ENCODE measurements at regions not wholly inside any gene's neighbourhood (a gene's known extent, or its start where the extent isn't known, plus 50 kb on each side); places are given as distances from the start of the nearest gene placed in this dataset.

DNA sequence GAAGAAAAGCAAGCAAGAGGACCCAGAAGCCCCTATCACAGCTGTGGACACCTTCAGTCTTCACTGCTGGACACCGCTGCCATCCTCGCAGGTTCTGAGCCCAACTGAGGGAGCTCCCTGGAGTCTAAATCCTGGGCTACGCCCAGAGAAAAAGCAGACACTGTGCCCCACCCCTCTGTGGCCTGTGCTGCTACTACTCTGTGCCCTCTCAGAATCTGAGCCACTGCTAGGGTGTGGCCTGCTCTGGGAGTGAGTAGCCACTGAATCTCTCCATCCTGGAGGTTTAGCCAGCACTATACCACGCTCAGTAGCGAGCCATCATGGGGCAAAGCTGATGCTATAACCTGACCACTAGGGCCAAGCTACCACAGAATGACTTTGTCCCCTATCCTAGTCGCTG is 338.2 kb downstream of the NPR3 start:
- WGBS: 81% methylated on average over 4 of the region's 6 CpGs
- H3K27me3 ChIP-seq: no peaks in the 10 kb centered on the region
- H3K27ac ChIP-seq (replicated peaks in 1 of 4): no peak overlapping the region
- peaks cover 0 to 6% (median 3%) of the 10 kb centered on the region in 4 donors for H3K9me3 ChIP-seq
- DNase-seq (ENCODE audit: extremely low spot score): no peak
- no peak overlapping the region for H3K4me3 ChIP-seq
- no peaks in the 10 kb centered on the region for H3K36me3 ChIP-seq
- H3K4me1 ChIP-seq: no peaks in the 10 kb centered on the region
- intact Hi-C loops (cut with DNase I): no loop called here
- TF ChIP-seq EP300 (IDR thresholded peaks at IDR 0.05): no peak

DNA sequence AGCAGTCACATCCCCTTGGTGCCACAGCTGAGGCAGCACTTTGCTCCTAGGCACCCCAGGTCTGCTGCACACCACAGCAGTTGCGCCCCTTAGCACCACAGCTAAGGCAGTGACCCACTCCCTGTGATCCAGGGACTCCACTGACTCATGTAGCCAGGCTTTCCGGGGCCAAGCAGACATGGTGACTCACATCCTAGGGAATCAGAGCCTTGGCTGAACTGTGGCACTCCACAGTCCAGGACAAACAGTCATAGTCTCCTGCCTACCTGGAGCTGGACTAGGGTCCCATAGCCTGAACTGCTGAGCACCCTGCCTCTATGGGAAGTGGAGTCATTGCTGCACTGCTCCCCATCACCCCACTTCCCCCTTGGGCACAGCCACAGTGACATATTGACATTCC is 338.7 kb downstream of the NPR3 start:
- Histone ChIP-seq H3K27ac (replicated peaks in 1 of 4) (no peak overlapping the region), H3K9me3 (peaks cover 0 to 11% (median 3%) of the 10 kb centered on the region in 4 donors), H3K27me3 (no peaks in the 10 kb centered on the region), H3K36me3 (no peaks in the 10 kb centered on the region), H3K4me1 (no peaks in the 10 kb centered on the region), H3K4me3 (no peak overlapping the region)
- no peak for TF ChIP-seq POLR2AphosphoS5 (IDR thresholded peaks at IDR 0.05)
- TF ChIP-seq EP300 (IDR thresholded peaks at IDR 0.05): no peak
- no peak for TF ChIP-seq POLR2A (IDR thresholded peaks at IDR 0.05; ENCODE audit: low read depth)
- TF ChIP-seq, protein P1, sequence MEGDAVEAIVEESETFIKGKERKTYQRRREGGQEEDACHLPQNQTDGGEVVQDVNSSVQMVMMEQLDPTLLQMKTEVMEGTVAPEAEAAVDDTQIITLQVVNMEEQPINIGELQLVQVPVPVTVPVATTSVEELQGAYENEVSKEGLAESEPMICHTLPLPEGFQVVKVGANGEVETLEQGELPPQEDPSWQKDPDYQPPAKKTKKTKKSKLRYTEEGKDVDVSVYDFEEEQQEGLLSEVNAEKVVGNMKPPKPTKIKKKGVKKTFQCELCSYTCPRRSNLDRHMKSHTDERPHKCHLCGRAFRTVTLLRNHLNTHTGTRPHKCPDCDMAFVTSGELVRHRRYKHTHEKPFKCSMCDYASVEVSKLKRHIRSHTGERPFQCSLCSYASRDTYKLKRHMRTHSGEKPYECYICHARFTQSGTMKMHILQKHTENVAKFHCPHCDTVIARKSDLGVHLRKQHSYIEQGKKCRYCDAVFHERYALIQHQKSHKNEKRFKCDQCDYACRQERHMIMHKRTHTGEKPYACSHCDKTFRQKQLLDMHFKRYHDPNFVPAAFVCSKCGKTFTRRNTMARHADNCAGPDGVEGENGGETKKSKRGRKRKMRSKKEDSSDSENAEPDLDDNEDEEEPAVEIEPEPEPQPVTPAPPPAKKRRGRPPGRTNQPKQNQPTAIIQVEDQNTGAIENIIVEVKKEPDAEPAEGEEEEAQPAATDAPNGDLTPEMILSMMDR (IDR thresholded peaks at IDR 0.05): no peak
- intact Hi-C loops (cut with DNase I): no loop called here
- 100% methylated on average over 1 of the region's 2 CpGs for WGBS
- no peak for DNase-seq (ENCODE audit: extremely low spot score)

DNA sequence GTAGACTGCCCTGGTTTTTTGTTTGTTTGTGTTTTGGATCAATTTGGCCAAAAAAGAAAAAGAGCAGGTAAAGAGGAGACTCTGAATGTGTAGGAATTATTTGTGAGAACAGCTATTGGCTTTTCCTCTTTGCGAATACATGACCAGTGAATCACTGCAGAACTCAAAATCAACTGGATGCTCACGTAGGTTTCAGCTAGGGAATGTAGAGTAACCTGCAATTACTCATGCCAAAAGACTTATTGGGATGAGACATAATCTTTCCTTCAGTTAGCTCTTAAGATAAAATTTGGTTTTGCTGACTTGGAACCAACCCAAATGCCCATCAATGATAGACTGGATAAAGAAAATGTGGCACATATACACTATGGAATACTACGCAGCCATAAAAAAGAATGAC is 348.0 kb downstream of the NPR3 start:
- peaks cover 0 to 13% (median 8%) of the 10 kb centered on the region in 4 donors for H3K9me3 ChIP-seq
- no peak overlapping the region for H3K4me3 ChIP-seq
- H3K4me1 ChIP-seq: no peaks in the 10 kb centered on the region
- no peak overlapping the region for H3K27ac ChIP-seq (replicated peaks in 1 of 4)
- H3K36me3 ChIP-seq: no peaks in the 10 kb centered on the region
- DNase-seq (ENCODE audit: extremely low spot score): no peak
- TF ChIP-seq POLR2AphosphoS5 (IDR thresholded peaks at IDR 0.05) (no peak), POLR2A (IDR thresholded peaks at IDR 0.05; ENCODE audit: low read depth) (no peak), EP300 (IDR thresholded peaks at IDR 0.05) (no peak)
- TF ChIP-seq, protein P1 (IDR thresholded peaks at IDR 0.05): no peak
- H3K27me3 ChIP-seq: no peaks in the 10 kb centered on the region
- intact Hi-C loops (cut with DNase I): no loop called here
- 86% methylated on average over 3 of the region's 3 CpGs for WGBS

DNA sequence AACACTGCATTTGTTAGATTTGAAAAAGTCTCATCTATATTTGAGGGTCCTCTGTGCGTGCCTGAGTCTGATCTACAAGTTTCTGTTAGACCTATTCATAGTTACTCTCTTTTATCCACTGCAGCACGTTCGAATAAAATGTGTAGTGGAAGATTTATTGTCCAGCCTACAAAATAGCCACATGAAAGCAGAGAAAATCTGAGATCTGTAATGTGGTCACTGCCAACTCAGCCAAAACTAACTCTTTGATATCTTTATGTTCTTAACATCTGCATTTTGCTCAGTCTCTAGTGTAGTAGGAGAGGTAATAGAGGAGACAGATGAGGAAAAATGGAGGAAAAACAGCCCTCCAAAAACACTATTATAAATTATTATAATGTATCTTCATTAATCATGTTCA is 354.0 kb downstream of the NPR3 start:
- Histone ChIP-seq H3K4me1 (no peaks in the 10 kb centered on the region), H3K27me3 (no peaks in the 10 kb centered on the region), H3K9me3 (no peaks in the 10 kb centered on the region), H3K27ac (replicated peaks in 1 of 4) (no peak overlapping the region), H3K4me3 (no peak overlapping the region), H3K36me3 (no peaks in the 10 kb centered on the region)
- WGBS: 61% methylated on average over 3 of the region's 3 CpGs
- intact Hi-C loops (cut with DNase I): no loop called here
- TF ChIP-seq POLR2A (IDR thresholded peaks at IDR 0.05; ENCODE audit: low read depth) (no peak), POLR2AphosphoS5 (IDR thresholded peaks at IDR 0.05) (no peak), EP300 (IDR thresholded peaks at IDR 0.05) (no peak)
- TF ChIP-seq, protein P1 (IDR thresholded peaks at IDR 0.05): no peak
- no peak for DNase-seq (ENCODE audit: extremely low spot score)

DNA sequence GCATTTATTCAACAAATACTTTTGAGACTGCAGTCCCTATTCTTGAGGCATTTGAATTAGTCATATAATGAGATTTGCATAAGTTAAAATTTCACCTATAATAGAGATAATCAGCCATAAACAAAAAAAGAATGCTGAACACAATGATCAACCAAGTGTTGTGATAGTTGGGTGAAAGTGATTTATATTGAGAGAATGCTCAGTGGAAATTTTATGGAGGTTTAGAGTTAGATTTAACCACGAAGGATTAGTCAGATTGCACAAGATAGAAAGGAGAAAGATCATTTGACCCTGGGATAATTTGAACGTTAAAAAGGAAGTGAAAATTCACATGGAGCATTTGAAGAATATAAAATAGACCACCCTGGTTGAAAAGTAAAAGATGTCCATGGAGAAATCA is 356.2 kb downstream of the NPR3 start:
- WGBS: 46% methylated on average over 2 of the region's 2 CpGs
- H3K9me3 ChIP-seq: no peaks in the 10 kb centered on the region
- TF ChIP-seq POLR2A (IDR thresholded peaks at IDR 0.05; ENCODE audit: low read depth) (no peak), POLR2AphosphoS5 (IDR thresholded peaks at IDR 0.05) (no peak), EP300 (IDR thresholded peaks at IDR 0.05) (no peak)
- TF ChIP-seq, protein P1 (IDR thresholded peaks at IDR 0.05): no peak
- H3K4me3 ChIP-seq: no peak overlapping the region
- no peaks in the 10 kb centered on the region for H3K4me1 ChIP-seq
- intact Hi-C loops (cut with DNase I): no loop called here
- DNase-seq (ENCODE audit: extremely low spot score): no peak
- H3K27ac ChIP-seq (replicated peaks in 1 of 4): no peak overlapping the region
- H3K27me3 ChIP-seq: no peaks in the 10 kb centered on the region
- no peaks in the 10 kb centered on the region for H3K36me3 ChIP-seq

Data from esophagus muscularis mucosa (tissue), 4 donors.